Stimulated activated effector memory CD8-positive, alpha-beta T cell treated with anti-CD3 and anti-CD28 coated beads, Interleukin-12 subunit alpha, Interleukin-12 subunit beta, amount 100 ng/mL, for 72 hours (primary cell): ENCODE measurements at regions not wholly inside any gene's neighbourhood (a gene's known extent, or its start where the extent isn't known, plus 50 kb on each side); places are given as distances from the start of the nearest gene placed in this dataset.

Experiments used
- ATAC-seq: fragments of 150-1000 bp; cut with Tn5 transposase; 2 replicates; pipeline ENCODE4 v1.10.0; 2021
- DNase-seq, 2 donors: peaks; one replicate each; pipeline ENCODE4 v3.0.0; 2021 to 2022; ENCODE audit warnings: low spot score in 2 of 2
- H3K27ac Mint-ChIP-seq: one replicate; pipeline ENCODE4 v1.8.0; 2022; ENCODE audit warnings: mild to moderate bottlenecking, mixed read lengths
- H3K36me3 Mint-ChIP-seq: one replicate; pipeline ENCODE4 v1.8.0; 2022; ENCODE audit warnings: mild to moderate bottlenecking, mixed read lengths
- H3K4me1 Mint-ChIP-seq: one replicate; pipeline ENCODE4 v1.8.0; 2022; ENCODE audit warnings: mixed read lengths
- H3K4me3 Mint-ChIP-seq: one replicate; pipeline ENCODE4 v1.8.0; 2022; ENCODE audit warnings: mild to moderate bottlenecking, mixed read lengths
- H3K9me3 Mint-ChIP-seq: one replicate; pipeline ENCODE4 v1.8.0; 2022; ENCODE audit warnings: mixed read lengths

- H3K36me3 Mint-ChIP-seq, result no peaks in the 10 kb centered on the region
- no peak for ATAC-seq
- peaks cover 4% of the 10 kb centered on the region for H3K9me3 Mint-ChIP-seq
- DNase-seq, result no peak
- no peaks in the 10 kb centered on the region for H3K4me1 Mint-ChIP-seq
- no peak overlapping the region for H3K4me3 Mint-ChIP-seq
- H3K27ac Mint-ChIP-seq, result no peak overlapping the region
These were observed 84.4 kb upstream of the FAT1 start for GRCh38 chr4:186807808-186808629.

- H3K27ac Mint-ChIP-seq, result no peak overlapping the region
- H3K9me3 Mint-ChIP-seq, result peaks cover 8% of the 10 kb centered on the region
- H3K4me1 Mint-ChIP-seq, result no peaks in the 10 kb centered on the region
- ATAC-seq (no peak), DNase-seq (no peak)
- H3K36me3 Mint-ChIP-seq, result no peaks in the 10 kb centered on the region
- H3K4me3 Mint-ChIP-seq, result no peak overlapping the region
These were observed 85.0 kb upstream of the FAT1 start for GRCh38 chr4:186808630-186809018.

DNA sequence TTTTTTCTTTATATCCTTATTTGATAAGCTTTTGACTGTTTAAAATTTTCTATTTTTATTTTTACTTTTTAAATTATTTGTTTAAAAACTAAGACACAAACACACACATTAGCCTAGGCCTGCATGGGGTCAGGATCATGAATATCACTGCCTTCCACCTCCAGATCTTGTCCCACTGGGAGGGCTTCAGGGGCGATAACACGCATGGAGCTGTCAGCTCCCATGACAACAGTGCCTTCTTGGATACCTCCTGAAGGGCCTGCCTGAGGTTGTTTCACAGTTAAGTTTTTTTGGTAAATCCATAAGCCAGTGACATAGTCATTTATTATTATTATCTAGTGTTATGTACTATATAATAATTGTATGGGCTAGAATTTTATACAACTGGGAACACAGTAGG is 85.4 kb upstream of the FAT1 start:
- Mint-ChIP-seq H3K4me3 (no peak overlapping the region), H3K27ac (no peak overlapping the region), H3K9me3 (peaks cover 8% of the 10 kb centered on the region), H3K36me3 (no peaks in the 10 kb centered on the region), H3K4me1 (no peaks in the 10 kb centered on the region)
- DNase-seq (no peak), ATAC-seq (no peak)

DNA sequence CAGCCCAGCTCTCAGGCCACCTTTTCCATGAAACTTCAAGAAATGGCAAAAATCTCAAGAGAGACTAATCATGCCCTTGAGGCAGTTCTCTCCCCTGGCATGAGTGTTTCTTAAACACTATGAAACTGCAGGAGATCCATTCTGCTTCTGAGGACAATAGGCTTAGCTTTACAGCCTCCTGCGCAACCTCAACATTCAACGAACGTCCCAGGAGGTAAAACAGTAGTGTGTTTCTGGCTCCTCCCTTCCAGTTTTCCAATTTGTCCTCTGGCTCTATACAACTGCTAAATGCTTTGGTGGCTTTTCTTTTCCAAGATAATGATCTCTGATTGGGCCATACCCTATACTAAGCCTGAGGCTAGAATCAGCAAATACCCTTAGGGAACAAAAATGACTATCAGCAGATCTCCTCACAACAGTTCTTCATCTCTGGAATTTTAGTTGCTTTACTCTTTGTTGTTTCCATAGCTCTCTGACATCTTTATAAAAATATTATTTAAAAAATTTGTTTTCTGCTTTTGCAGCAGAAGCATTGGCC is 87.0 kb upstream of the FAT1 start:
- no peak for ATAC-seq
- Mint-ChIP-seq H3K4me1 (no peaks in the 10 kb centered on the region), H3K36me3 (no peaks in the 10 kb centered on the region), H3K9me3 (peaks cover 8% of the 10 kb centered on the region), H3K4me3 (no peak overlapping the region), H3K27ac (no peak overlapping the region)
- DNase-seq, result no peak

DNA sequence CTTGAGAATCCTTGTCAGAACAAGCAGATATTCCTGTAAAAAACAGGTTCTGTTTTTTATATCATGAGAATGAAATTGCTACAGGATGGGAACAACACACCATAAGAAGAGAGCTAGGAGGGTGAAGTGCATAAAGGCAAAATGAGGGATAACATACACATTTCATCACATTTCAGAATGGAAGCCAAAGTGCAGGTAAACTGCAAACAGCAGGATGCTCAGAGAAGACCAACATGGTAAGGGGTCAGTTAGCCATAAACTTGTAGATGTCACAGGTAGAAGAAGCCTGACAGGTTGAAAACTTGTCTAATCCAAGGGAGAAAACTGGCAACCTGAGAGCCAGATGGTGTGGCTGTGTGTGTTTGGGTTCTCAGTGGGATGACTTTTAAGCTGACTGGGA is 88.9 kb upstream of the FAT1 start:
- Mint-ChIP-seq H3K36me3 (no peaks in the 10 kb centered on the region), H3K4me3 (no peak overlapping the region), H3K27ac (no peak overlapping the region), H3K4me1 (no peaks in the 10 kb centered on the region), H3K9me3 (peaks cover 8% of the 10 kb centered on the region)
- ATAC-seq (no peak), DNase-seq (no peak)

GRCh38 chr4:186813377-186814068 is 89.9 kb upstream of the FAT1 start:
- DNase-seq, result no peak
- H3K36me3 Mint-ChIP-seq, result no peaks in the 10 kb centered on the region
- no peak overlapping the region for H3K27ac Mint-ChIP-seq
- H3K4me1 Mint-ChIP-seq, result no peaks in the 10 kb centered on the region
- ATAC-seq, result no peak
- H3K4me3 Mint-ChIP-seq, result no peak overlapping the region
- peaks cover 8% of the 10 kb centered on the region for H3K9me3 Mint-ChIP-seq

DNA sequence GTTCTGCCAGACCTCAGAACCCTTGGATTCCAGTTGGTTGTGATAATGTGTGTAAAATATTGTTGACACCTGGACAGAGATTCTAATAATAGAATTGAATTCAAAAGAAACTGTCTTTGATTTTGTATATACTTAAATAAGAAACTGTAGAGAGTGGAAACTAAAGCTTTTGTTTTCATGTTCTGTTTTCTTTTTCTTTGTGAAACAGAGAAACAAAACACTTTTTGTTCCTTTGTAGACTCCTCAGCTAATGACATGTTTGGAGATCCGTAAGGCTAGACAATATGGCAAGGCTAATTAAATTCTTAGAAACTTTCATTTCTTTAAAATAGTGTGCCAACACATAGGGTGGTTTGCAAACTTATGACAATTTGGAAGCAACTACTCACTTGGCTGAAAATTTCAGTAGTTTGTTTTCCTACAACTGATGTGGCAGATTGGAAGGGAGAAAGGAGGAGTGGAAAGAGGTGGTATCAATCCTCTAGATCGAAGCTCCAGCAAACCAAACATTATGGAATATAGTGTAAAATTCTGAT is 90.9 kb upstream of the FAT1 start:
- DNase-seq (no peak), ATAC-seq (no peak)
- H3K36me3 Mint-ChIP-seq, result no peaks in the 10 kb centered on the region
- H3K27ac Mint-ChIP-seq, result no peak overlapping the region
- H3K4me3 Mint-ChIP-seq, result no peak overlapping the region
- no peaks in the 10 kb centered on the region for H3K4me1 Mint-ChIP-seq
- H3K9me3 Mint-ChIP-seq, result peaks cover 8% of the 10 kb centered on the region

- Mint-ChIP-seq H3K4me1 (no peaks in the 10 kb centered on the region), H3K9me3 (peaks cover 4% of the 10 kb centered on the region), H3K27ac (no peak overlapping the region), H3K36me3 (no peaks in the 10 kb centered on the region), H3K4me3 (no peak overlapping the region)
- DNase-seq (no peak), ATAC-seq (no peak)
These were observed 95.9 kb upstream of the FAT1 start for GRCh38 chr4:186819342-186820086.

DNA sequence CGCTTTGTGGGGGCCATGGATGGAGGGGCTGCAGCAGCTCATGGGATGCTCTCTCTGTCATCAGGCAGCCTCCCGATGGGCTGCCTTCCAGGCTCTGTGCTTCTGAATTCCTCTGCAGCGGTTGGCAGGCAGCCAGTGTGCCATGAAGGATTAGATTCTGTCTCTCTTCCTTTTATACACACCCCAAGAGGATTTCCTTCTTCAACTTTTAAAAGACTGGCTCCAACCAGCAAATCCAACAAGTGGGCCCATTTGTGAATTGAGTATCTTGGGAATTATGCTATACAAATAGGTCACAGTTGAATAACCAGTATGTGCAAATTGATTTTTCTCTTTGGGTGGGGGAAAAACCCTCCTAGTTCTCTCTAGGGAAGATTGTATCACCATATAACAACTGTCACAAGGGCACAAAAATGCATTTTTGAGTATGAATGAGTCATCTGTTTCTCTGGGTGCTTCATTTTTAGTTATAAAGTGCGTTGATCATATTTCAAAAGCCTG is 96.8 kb upstream of the FAT1 start:
- Mint-ChIP-seq H3K4me3 (no peak overlapping the region), H3K36me3 (no peaks in the 10 kb centered on the region), H3K27ac (no peak overlapping the region), H3K9me3 (peaks cover 4% of the 10 kb centered on the region), H3K4me1 (no peaks in the 10 kb centered on the region)
- ATAC-seq, result no peak
- no peak for DNase-seq

GRCh38 chr4:186823989-186824388 is 100.3 kb upstream of the FAT1 start:
- DNase-seq (no peak), ATAC-seq (no peak)
- no peaks in the 10 kb centered on the region for H3K36me3 Mint-ChIP-seq
- H3K9me3 Mint-ChIP-seq, result peaks cover 6% of the 10 kb centered on the region
- H3K4me3 Mint-ChIP-seq, result no peak overlapping the region
- no peaks in the 10 kb centered on the region for H3K4me1 Mint-ChIP-seq
- no peak overlapping the region for H3K27ac Mint-ChIP-seq

DNA sequence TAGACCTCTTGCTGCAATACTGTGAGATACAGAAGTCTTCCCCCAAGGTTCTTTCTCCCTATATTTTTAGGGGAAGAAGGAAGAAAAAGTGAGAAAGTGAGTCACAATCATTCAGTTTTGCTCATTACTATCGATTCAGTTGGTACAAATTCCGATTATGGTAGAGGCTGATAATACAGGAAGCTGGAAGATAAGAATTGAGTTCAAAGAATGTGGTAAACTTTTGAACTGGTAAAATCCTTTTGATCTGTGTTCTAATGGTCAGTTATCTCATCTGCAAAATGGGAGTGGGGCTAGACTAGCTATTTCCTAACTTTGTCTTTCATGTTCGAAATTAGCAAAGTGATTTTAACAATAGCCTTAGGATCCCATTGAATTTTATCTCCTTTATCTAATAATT is 101.4 kb upstream of the FAT1 start:
- Mint-ChIP-seq H3K27ac (no peak overlapping the region), H3K4me1 (no peaks in the 10 kb centered on the region), H3K4me3 (no peak overlapping the region), H3K36me3 (no peaks in the 10 kb centered on the region), H3K9me3 (peaks cover 8% of the 10 kb centered on the region)
- DNase-seq (no peak), ATAC-seq (no peak)

DNA sequence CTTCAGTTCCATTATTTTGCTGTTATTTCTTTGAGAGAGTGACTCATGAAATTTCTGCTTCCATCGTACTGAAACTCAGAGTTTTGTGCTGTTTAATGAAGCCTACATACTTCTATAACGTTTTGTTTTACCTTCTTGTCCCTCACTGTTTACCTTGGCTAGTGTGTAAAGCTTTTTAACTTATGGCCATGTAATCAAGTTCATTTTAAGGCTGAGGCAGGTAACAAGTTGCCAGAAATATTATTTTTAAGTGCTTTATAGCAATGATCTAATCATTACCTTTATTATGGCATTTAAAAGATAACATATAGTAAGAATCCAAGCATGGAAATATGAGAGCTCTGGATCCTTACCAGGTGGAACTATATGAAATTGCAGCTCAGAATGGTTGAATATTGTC is 102.3 kb upstream of the FAT1 start:
- ATAC-seq, result no peak

GRCh38 chr4:186826846-186827533 is 103.3 kb upstream of the FAT1 start:
- H3K4me1 Mint-ChIP-seq, result no peaks in the 10 kb centered on the region

More for the DNA sequence above, 102.3 kb upstream of the FAT1 start:
- no peak for DNase-seq
- no peaks in the 10 kb centered on the region for H3K36me3 Mint-ChIP-seq
- H3K9me3 Mint-ChIP-seq, result peaks cover 12% of the 10 kb centered on the region
- no peaks in the 10 kb centered on the region for H3K4me1 Mint-ChIP-seq
- H3K27ac Mint-ChIP-seq, result no peak overlapping the region
- H3K4me3 Mint-ChIP-seq, result no peak overlapping the region

DNA sequence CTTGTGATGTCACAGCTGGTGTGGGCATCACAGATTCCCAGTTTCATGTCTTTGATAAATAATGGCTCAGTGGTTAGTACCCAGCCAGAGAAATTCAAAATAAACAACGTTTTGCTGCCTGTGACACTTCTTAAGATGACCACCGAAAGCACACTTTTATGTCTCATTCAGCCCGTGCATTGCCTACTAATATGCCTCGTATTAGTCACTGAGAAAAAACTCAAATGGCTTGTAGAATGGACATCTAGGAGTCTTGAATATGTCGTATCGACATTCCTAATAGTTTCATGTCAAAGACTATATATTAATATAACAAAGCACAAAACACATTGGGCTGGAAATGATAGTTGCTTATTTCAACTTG is 103.9 kb upstream of the FAT1 start:
- DNase-seq, result no peak
- no peak overlapping the region for H3K27ac Mint-ChIP-seq
- H3K4me1 Mint-ChIP-seq, result no peaks in the 10 kb centered on the region
- no peak overlapping the region for H3K4me3 Mint-ChIP-seq
- H3K9me3 Mint-ChIP-seq, result peaks cover 11% of the 10 kb centered on the region
- no peaks in the 10 kb centered on the region for H3K36me3 Mint-ChIP-seq
- no peak for ATAC-seq

More at GRCh38 chr4:186826846-186827533, 103.3 kb upstream of the FAT1 start:
- ATAC-seq, result no peak
- DNase-seq, result no peak
- Mint-ChIP-seq H3K27ac (no peak overlapping the region), H3K36me3 (no peaks in the 10 kb centered on the region), H3K9me3 (peaks cover 11% of the 10 kb centered on the region), H3K4me3 (no peak overlapping the region)

DNA sequence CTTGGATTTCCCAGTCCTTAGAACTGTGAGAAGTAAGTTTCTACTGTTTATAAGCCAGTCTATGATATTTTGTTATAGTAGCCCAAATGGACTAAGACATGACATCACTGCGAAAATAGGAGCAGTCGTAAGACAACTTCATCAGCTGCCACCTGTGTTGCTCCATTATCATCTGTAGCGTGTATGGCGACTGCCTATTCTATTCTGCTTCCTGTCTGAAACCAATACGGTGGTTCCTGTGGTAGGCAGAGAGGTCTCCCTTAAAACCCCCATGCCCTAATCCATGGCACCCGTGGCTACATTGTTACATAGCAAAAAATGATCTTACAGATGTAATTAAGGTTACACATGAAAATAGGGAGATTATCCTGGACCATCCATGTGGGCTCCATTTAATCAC is 105.4 kb upstream of the FAT1 start:
- Mint-ChIP-seq H3K27ac (no peak overlapping the region), H3K36me3 (no peaks in the 10 kb centered on the region), H3K4me1 (no peaks in the 10 kb centered on the region), H3K9me3 (peaks cover 11% of the 10 kb centered on the region), H3K4me3 (no peak overlapping the region)
- DNase-seq (no peak), ATAC-seq (no peak)
